ENCODE measurements at regions not wholly inside any gene's neighbourhood (a gene's known extent, or its start where the extent isn't known, plus 50 kb on each side); places are given as distances from the start of the nearest gene placed in this dataset.

DNA sequence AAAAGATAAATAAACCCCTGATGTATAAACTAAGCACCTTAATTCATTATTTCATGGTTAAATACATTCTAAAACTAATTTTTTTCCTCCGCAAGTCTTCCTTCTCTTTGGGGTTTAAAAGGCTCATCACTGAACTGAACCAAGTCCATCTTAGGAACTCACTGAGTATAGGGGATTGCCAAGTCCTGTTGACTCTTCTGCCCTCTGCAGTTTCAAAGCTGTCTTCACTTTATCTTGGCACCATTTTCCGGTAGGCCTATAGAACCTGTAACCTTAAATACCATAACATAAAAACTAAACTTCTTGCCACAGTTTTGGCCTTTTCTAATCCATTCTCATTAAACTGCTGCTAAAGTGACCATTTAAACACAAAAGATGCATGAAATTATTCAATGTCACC is 66.5 kb upstream of the USPL1 start:
- TF ChIP-seq, protein P1, sequence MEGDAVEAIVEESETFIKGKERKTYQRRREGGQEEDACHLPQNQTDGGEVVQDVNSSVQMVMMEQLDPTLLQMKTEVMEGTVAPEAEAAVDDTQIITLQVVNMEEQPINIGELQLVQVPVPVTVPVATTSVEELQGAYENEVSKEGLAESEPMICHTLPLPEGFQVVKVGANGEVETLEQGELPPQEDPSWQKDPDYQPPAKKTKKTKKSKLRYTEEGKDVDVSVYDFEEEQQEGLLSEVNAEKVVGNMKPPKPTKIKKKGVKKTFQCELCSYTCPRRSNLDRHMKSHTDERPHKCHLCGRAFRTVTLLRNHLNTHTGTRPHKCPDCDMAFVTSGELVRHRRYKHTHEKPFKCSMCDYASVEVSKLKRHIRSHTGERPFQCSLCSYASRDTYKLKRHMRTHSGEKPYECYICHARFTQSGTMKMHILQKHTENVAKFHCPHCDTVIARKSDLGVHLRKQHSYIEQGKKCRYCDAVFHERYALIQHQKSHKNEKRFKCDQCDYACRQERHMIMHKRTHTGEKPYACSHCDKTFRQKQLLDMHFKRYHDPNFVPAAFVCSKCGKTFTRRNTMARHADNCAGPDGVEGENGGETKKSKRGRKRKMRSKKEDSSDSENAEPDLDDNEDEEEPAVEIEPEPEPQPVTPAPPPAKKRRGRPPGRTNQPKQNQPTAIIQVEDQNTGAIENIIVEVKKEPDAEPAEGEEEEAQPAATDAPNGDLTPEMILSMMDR (IDR thresholded peaks at IDR 0.05; ENCODE audit: insufficient read depth, low read depth, low read length, missing control alignments) = peak; percentile 63
- no peak overlapping the region for H3K4me3 ChIP-seq (ENCODE audit: low read length)
- DNase-seq (ENCODE audit: low read depth) = peak; percentile 64

DNA sequence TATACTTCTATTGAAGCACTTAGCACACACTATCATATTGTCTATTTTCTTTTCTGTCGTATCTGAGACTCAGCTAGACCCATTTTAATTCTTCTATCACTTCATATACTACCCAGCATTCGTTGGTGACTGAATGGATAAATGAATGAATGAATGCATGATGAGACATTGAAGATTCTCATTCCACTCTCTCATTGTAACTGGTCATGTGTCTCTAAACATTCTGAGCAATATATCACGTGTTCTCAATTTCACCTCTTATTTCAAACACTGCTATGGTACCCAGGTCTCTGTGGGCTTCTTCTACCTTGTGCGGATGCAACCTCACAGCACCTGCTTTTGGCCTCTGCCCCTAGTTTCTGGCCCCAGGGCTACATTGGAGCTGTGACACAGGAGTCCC is 65.2 kb upstream of the USPL1 start:
- TF ChIP-seq, protein P1 (IDR thresholded peaks at IDR 0.05; ENCODE audit: insufficient read depth, low read depth, low read length, missing control alignments) = no peak
- no peak for DNase-seq (ENCODE audit: low read depth)

GRCh38 chr13:30559274-30559673 is 58.4 kb upstream of the USPL1 start:
- TF ChIP-seq, protein P1 (IDR thresholded peaks at IDR 0.05; ENCODE audit: insufficient read depth, low read depth, low read length, missing control alignments) = no peak
- H3K4me3 ChIP-seq (ENCODE audit: low read length) = no peak overlapping the region
- DNase-seq (ENCODE audit: low read depth) = no peak

More for the DNA sequence above, 65.2 kb upstream of the USPL1 start:
- no peak overlapping the region for H3K4me3 ChIP-seq (ENCODE audit: low read length)

DNA sequence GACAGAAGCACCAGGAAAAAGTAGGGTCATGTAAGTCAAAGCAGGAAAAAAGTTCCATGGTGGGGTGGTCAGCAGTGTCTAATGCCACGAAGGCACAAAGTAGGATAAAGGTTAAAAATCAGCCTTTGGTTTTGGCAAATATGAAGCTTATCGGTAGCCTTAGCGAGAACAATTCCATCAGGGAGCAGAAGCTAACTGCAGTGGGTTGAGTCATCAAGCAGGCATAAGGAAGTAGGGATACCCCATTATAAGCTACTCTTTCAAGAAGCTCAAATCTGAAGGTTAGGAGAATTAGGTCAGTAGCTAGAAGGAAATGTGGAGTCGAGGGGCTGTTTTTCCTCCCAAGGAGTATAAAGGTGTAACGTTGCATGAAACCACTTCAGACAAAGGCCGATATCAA is 57.5 kb upstream of the USPL1 start:
- H3K4me3 ChIP-seq (ENCODE audit: low read length) = no peak overlapping the region
- no peak for DNase-seq (ENCODE audit: low read depth)
- TF ChIP-seq, protein P1 (IDR thresholded peaks at IDR 0.05; ENCODE audit: insufficient read depth, low read depth, low read length, missing control alignments) = no peak

GRCh38 chr13:30561511-30561910 is 56.2 kb upstream of the USPL1 start:
- TF ChIP-seq, protein P1 (IDR thresholded peaks at IDR 0.05; ENCODE audit: insufficient read depth, low read depth, low read length, missing control alignments) = no peak
- no peak overlapping the region for H3K4me3 ChIP-seq (ENCODE audit: low read length)
- DNase-seq (ENCODE audit: low read depth) = no peak

DNA sequence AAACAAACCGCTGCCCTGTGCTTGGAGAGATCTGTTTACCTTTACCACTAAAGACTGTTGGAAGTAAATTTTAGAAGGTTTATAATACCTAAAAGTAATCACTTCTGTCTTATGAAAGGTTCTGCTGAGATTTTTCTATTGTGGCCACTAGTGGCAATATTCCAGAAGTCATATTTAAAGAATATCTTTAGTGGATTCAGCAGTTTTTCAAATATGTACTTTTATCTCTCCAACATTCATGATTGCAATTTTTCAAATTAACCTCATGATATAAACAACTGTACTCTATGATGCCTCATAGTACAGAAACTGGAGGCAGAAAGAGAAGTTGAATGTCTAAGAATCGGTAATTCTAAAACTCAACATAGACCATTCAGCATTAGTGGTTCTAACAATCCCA is 53.2 kb upstream of the USPL1 start:
- TF ChIP-seq, protein P1 (IDR thresholded peaks at IDR 0.05; ENCODE audit: insufficient read depth, low read depth, low read length, missing control alignments) = no peak
- H3K4me3 ChIP-seq (ENCODE audit: low read length) = no peak overlapping the region
- DNase-seq (ENCODE audit: low read depth) = no peak

DNA sequence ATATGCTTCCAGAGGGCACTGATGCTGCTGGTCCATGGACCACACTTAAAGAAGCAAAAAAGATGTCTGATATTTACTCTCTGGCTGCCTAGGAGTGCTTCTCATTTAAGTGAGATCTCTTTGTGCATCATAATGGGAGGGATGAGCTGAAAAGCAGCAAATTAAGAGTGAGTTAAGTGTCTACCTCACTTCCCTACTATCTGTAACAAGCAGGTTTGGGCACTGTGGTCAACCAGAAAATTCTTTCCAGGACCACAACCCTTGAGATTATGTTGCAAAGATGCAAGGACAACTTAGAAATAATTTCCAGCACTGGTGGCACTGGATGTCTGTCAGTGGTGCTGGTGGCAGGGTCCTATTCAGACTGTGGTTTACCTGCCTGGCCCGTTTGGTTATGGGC is 52.1 kb upstream of the USPL1 start:
- DNase-seq (ENCODE audit: low read depth) = no peak
- TF ChIP-seq, protein P1 (IDR thresholded peaks at IDR 0.05; ENCODE audit: insufficient read depth, low read depth, low read length, missing control alignments) = no peak
- no peak overlapping the region for H3K4me3 ChIP-seq (ENCODE audit: low read length)
